ENCODE measurements at regions not wholly inside any gene's neighbourhood (a gene's known extent, or its start where the extent isn't known, plus 50 kb on each side); places are given as distances from the start of the nearest gene placed in this dataset.

DNA sequence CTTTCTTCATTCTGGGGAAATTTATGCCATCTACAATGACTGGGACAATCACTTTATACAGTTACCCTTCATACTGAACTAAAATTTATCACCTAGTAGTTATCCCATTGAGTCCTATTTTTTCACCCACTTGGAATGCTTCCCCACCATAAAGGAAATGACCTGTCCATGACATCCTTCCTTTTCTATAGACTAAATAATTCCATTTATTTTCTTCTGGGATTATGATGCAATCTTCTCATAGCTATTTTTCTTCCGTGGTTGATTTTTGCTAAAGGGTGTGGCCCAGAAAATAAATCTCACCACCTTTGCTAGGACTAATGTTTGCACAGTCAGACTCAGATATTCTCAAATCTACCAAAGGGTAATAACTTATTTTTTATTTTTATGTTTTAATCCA lies 186.1 kb upstream of the NRXN1 start:
- TF ChIP-seq, protein P1, sequence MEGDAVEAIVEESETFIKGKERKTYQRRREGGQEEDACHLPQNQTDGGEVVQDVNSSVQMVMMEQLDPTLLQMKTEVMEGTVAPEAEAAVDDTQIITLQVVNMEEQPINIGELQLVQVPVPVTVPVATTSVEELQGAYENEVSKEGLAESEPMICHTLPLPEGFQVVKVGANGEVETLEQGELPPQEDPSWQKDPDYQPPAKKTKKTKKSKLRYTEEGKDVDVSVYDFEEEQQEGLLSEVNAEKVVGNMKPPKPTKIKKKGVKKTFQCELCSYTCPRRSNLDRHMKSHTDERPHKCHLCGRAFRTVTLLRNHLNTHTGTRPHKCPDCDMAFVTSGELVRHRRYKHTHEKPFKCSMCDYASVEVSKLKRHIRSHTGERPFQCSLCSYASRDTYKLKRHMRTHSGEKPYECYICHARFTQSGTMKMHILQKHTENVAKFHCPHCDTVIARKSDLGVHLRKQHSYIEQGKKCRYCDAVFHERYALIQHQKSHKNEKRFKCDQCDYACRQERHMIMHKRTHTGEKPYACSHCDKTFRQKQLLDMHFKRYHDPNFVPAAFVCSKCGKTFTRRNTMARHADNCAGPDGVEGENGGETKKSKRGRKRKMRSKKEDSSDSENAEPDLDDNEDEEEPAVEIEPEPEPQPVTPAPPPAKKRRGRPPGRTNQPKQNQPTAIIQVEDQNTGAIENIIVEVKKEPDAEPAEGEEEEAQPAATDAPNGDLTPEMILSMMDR (IDR thresholded peaks at IDR 0.05) = no peak
- DNase-seq (ENCODE audit: low spot score) (no peak), ATAC-seq (ENCODE audit: low FRiP score) (no peak)

DNA sequence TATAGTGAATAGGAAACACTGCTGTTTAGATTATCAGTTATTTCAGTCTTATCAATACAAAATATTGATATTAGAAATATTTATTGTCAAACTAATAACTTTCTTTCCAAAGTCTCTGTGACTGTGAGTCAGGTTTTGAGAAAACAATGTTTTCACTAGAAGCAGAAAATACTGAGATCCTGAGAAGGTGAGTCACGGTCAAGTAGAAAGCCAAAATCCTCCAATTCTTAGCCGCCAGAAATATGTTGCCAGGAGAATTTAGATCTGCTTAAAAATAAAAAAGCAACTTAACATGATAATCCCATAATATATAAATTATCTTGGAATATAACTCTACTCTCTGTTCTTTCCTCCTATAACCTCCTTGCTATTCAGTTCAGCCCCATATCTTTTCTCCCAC lies 181.9 kb upstream of the NRXN1 start:
- TF ChIP-seq, protein P1 (IDR thresholded peaks at IDR 0.05) = no peak
- no peak for DNase-seq (ENCODE audit: low spot score)
- no peak for ATAC-seq (ENCODE audit: low FRiP score)

DNA sequence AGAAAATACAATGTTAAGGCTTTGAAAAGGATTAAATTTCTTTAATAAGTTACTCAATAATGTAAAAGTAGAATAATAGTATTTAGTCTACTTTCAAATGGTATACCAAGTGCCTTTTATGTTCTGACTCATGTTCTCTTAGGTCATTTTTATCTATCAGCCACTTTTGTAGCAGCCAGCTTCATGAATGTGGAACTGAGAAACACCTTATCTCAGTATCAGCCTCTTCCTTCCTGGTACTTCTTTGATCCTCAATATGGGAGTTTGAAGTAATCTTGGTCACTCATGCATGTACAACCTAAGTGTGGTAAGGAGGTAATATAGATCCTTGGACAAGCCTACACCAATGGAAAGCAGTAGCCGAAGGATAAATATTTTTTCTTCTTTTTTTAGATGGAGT lies 180.4 kb upstream of the NRXN1 start:
- DNase-seq (ENCODE audit: low spot score) = no peak
- TF ChIP-seq, protein P1 (IDR thresholded peaks at IDR 0.05) = no peak
- ATAC-seq (ENCODE audit: low FRiP score) = no peak

DNA sequence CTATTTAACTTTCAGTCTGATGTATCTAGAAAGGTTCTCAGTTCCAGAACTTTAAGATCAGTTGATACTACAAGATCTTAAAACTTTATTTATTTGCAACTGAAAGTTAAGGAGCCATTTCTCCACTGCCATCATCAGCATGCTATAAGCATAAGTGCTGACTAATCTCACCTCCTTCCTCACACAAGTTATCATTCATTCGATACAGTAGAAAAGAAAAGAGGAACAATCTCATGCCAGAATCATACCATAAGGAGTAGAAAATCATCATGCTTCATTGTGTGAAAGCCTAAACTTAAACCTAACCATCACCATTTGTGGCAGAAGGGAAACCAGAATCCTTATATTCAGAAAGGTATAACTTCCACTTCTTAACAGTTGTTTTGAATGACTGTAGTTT lies 176.6 kb upstream of the NRXN1 start:
- ATAC-seq (ENCODE audit: low FRiP score) (no peak), DNase-seq (ENCODE audit: low spot score) (no peak)
- TF ChIP-seq, protein P1 (IDR thresholded peaks at IDR 0.05) = no peak

DNA sequence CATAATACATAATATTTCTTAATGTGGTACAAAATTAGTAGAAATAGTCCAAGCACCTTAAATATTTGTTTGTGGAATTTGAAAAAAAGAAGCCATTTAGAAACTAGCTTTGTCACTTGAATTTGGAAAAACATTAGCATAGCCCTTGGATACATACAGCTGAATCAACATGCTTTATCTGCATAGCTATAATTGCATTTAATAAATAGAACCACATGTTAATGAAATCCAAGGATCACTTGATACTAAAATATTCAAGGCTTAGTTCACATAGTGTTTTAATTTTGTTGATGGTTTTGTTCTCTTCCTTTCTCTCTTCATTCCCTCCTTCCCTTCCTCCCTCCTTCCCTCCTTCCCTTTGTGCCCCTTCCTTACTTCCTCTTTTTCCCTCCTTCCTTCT lies 169.4 kb upstream of the NRXN1 start:
- ATAC-seq (ENCODE audit: low FRiP score) (no peak), DNase-seq (ENCODE audit: low spot score) (no peak)
- TF ChIP-seq, protein P1 (IDR thresholded peaks at IDR 0.05) = no peak

DNA sequence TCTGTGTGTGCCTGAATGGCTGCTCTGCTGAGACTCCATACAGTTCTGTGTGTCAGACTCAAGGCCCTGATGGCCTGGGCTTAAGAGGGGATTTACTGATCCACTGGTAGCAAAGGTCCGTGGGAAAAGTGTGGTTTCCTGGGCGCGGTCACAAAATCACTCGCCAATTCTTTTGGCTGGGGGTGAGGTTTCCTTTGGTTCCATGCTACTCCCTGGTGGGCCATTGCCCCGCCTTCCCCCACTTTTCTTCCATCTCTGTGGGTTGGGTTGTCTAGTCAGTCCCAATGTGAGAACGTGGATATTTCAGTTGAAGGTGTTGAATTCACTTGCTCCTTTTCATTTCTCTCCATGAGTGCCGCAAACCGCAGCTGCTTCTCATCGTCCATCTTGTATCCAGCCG lies 162.7 kb upstream of the NRXN1 start:
- ATAC-seq (ENCODE audit: low FRiP score) = no peak
- TF ChIP-seq, protein P1 (IDR thresholded peaks at IDR 0.05) = no peak
- no peak for DNase-seq (ENCODE audit: low spot score)

DNA sequence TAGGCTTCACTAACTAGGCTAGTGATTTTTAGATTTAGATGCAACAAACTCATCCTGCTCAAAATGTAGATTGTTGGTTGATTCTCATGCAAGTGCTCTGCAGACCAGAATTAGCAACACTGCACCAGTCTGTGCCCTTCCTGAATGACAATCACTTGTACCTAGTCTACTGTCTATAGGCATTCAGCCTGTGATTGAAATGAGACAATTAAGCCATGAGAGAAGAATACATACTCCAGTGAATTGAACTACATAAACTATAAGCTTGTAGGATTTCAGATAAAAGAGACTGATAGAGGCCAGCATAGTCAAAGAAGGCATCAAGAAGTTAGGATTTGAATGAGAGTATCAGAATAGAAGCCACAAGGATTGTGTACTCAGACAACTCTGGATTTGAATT lies 138.3 kb upstream of the NRXN1 start:
- TF ChIP-seq, protein P1 (IDR thresholded peaks at IDR 0.05) = no peak
- ATAC-seq (ENCODE audit: low FRiP score) = no peak
- no peak for DNase-seq (ENCODE audit: low spot score)

Measured in omental fat pad (tissue), 3 donors.